HepG2 (cell line): ENCODE measurements at regions not wholly inside any gene's neighbourhood (a gene's known extent, or its start where the extent isn't known, plus 50 kb on each side); places are given as distances from the start of the nearest gene placed in this dataset.

Experiments
- ATAC-seq: fragments of 200-7000 bp; cut with Tn5 transposase; 3 replicates; pipeline ENCODE4 v1.9.1; 2020; ENCODE audit warnings: mild to moderate bottlenecking, moderate library complexity
- BruUV-seq: library from RNA; stranded (reverse); fragments of 400-500 nt; replicated peaks from 2 replicates; lab custom pipeline; 2021; lab: Mats Ljungman, UMichigan
- CTCF ChIA-PET: fragments of 300-600 bp; formaldehyde crosslinking; extraction: SDS; loops from one replicate; lab custom pipeline; 2021; ENCODE audit warnings: low total read pairs, inconsistent platforms, low intra/inter-chr PET ratio; lab: Yijun Ruan, JAX
- POLR2A ChIA-PET: fragments of 350-600 bp; sonication (Branson Sonifier 250); formaldehyde crosslinking; loops from one replicate; lab custom pipeline; 2020; ENCODE audit warnings: antibody characterized with exemption, inconsistent platforms; lab: Yijun Ruan, JAX
- DNase-seq: peaks from one replicate; pipeline ENCODE4 v3.0.0-alpha.2; 2015; ENCODE audit warnings: low spot score
- FAIRE-seq: peaks from 3 replicates; lab custom pipeline; 2011; peaks lifted over from hg19 to GRCh38; lab: Jason Lieb, UNC
- H2AFZ ChIP-seq: one replicate; pipeline ENCODE4 v1.6.1; 2011; ENCODE audit warnings: low read length, inconsistent platforms
- H3K27ac ChIP-seq: fragments of 300-600 bp; 3 replicates; pipeline ENCODE4 v1.8.0; 2011; ENCODE audit warnings: mixed run types, mild to moderate bottlenecking, mixed read lengths, low read length, inconsistent platforms; ENCODE audit not compliant: insufficient read depth; ENCODE audit errors: extremely low read length
- H3K27me3 ChIP-seq, 2 experiments: fragments of 200-600 bp in 1 of 2; 2 replicates in 1 of 2; 3 replicates in 1 of 2; pipeline versions ENCODE4 v1.6.0 to v1.8.0; 2011; ENCODE audit warnings: low read length in 2 of 2, mild to moderate bottlenecking in 2 of 2, moderate library complexity in 2 of 2, inconsistent platforms in 1 of 2; ENCODE audit not compliant: insufficient read depth in 2 of 2, control insufficient read depth in 1 of 2
- H3K36me3 ChIP-seq, 2 experiments: fragments of 200-600 bp in 1 of 2; replicated peaks in 1 of 2; 2 replicates in 1 of 2; 3 replicates in 1 of 2; pipeline versions ENCODE4 v1.5.1 to v1.8.0; 2011; ENCODE audit warnings: low read length in 2 of 2, inconsistent platforms in 1 of 2; ENCODE audit not compliant: insufficient read depth in 2 of 2, control insufficient read depth in 1 of 2
- H3K4me1 ChIP-seq: 2 replicates; pipeline ENCODE4 v1.5.1; 2012; ENCODE audit warnings: low read length, inconsistent platforms; ENCODE audit not compliant: insufficient read depth
- H3K4me2 ChIP-seq: 2 replicates; pipeline ENCODE4 v1.6.0; 2011; ENCODE audit warnings: low read depth, low read length, inconsistent platforms
- H3K4me3 ChIP-seq, 3 experiments: fragments of 200-600 bp in 1 of 3; sonication (generic), shearing (Covaris generic) in 1 of 3; replicated peaks in 1 of 3; 2 replicates each; pipeline ENCODE4 v1.5.1; 2011 to 2016; ENCODE audit warnings: low read length in 3 of 3, inconsistent platforms in 2 of 3, low read depth in 2 of 3, mild to moderate bottlenecking in 2 of 3, control low read depth in 1 of 3, mixed read lengths in 1 of 3; ENCODE audit not compliant: insufficient read depth in 1 of 3
- H3K79me2 ChIP-seq: one replicate; pipeline ENCODE4 v1.6.1; 2011; ENCODE audit warnings: low read length, inconsistent platforms; ENCODE audit not compliant: insufficient read depth
- H3K9ac ChIP-seq: 2 replicates; pipeline ENCODE4 v1.6.0; 2011; ENCODE audit warnings: mild to moderate bottlenecking, low read depth, low read length, inconsistent platforms; ENCODE audit not compliant: insufficient read depth
- H3K9me3 ChIP-seq: 2 replicates; pipeline ENCODE4 v1.5.1; 2012; ENCODE audit warnings: mild to moderate bottlenecking, low read length
- H4K20me1 ChIP-seq: 2 replicates; pipeline ENCODE4 v1.6.0; 2011; ENCODE audit warnings: inconsistent platforms, mild to moderate bottlenecking, low read length, moderate library complexity; ENCODE audit not compliant: insufficient read depth
- ARNT2 ChIP-seq: sonication (generic); formaldehyde crosslinking; IDR thresholded peaks from 2 replicates; pipeline ENCODE4 v1.8.0; 2022; ENCODE audit warnings: mild to moderate bottlenecking, low read depth, missing genetic modification reagents, moderate library complexity
- CEBPB ChIP-seq: IDR thresholded peaks from 2 replicates; pipeline ENCODE4 v1.6.1; 2011; ENCODE audit warnings: low read depth, low read length, improper control_type of control experiment, borderline replicate concordance
- GFI1 ChIP-seq: sonication (generic); formaldehyde crosslinking; IDR thresholded peaks from 2 replicates; pipeline ENCODE4 v1.5.0; 2020; ENCODE audit warnings: missing genetic modification reagents, mild to moderate bottlenecking, borderline replicate concordance
- GTF2F1 ChIP-seq: fragments of 150-350 bp; IDR thresholded peaks from 2 replicates; pipeline ENCODE4 v1.6.1; 2014; ENCODE audit warnings: low read length
- HNRNPL ChIP-seq: fragments of 200-400 bp; formaldehyde crosslinking; IDR thresholded peaks from 2 replicates; pipeline ENCODE4 v1.6.1; 2017; ENCODE audit warnings: mild to moderate bottlenecking, low read depth, low read length
- HOXA5 ChIP-seq: sonication (generic); formaldehyde crosslinking; IDR thresholded peaks from 2 replicates; pipeline ENCODE4 v1.4.0; 2020; ENCODE audit warnings: missing genetic modification reagents
- MAFK ChIP-seq, 2 experiments: IDR thresholded peaks in 1 of 2; conservative IDR thresholded peaks in 1 of 2; 2 replicates each; pipeline ENCODE4 v1.6.1; 2011; ENCODE audit warnings: improper control_type of control experiment in 2 of 2, low read length in 2 of 2
- PHB2 ChIP-seq: fragments of 450-650 bp; IDR thresholded peaks from 2 replicates; pipeline ENCODE4 v1.6.1; 2018; ENCODE audit not compliant: partially characterized antibody
- SMAD1 ChIP-seq: sonication (generic); formaldehyde crosslinking; IDR thresholded peaks from 2 replicates; pipeline ENCODE4 v1.4.0; 2020; ENCODE audit warnings: missing genetic modification reagents, low read depth, mild to moderate bottlenecking, borderline replicate concordance
- SRSF4 ChIP-seq: fragments of 200-400 bp; formaldehyde crosslinking; IDR thresholded peaks from one replicate; pipeline ENCODE4 v1.6.1; 2018; ENCODE audit warnings: mild to moderate bottlenecking, low read depth, low read length, moderate library complexity; ENCODE audit not compliant: poor library complexity, severe bottlenecking
- ZNF230 ChIP-seq: sonication (generic); formaldehyde crosslinking; IDR thresholded peaks from 2 replicates; pipeline ENCODE4 v1.4.0; 2020; ENCODE audit warnings: mild to moderate bottlenecking, missing genetic modification reagents
- ZNF274 ChIP-seq: sonication (generic); formaldehyde crosslinking; IDR thresholded peaks from 2 replicates; pipeline ENCODE4 v1.5.1; 2020; ENCODE audit warnings: mild to moderate bottlenecking, missing genetic modification reagents
- ZNF570 ChIP-seq: sonication (generic); formaldehyde crosslinking; IDR thresholded peaks from 2 replicates; pipeline ENCODE4 v1.4.0; 2020; ENCODE audit warnings: mild to moderate bottlenecking, missing genetic modification reagents, borderline replicate concordance
- ZNF75D ChIP-seq: sonication (generic); formaldehyde crosslinking; IDR thresholded peaks from 2 replicates; pipeline ENCODE4 v1.8.1; 2023; ENCODE audit warnings: missing genetic modification reagents, mild to moderate bottlenecking, borderline replicate concordance
- ZNF777 ChIP-seq: sonication (generic); formaldehyde crosslinking; IDR thresholded peaks from 2 replicates; pipeline ENCODE4 v1.4.0; 2020; ENCODE audit warnings: missing genetic modification reagents
- ZNF788 ChIP-seq: sonication (generic); formaldehyde crosslinking; IDR thresholded peaks from 2 replicates; pipeline ENCODE4 v1.5.0; 2020; ENCODE audit warnings: mild to moderate bottlenecking, missing genetic modification reagents, borderline replicate concordance
- ZNF83 ChIP-seq: sonication (generic); formaldehyde crosslinking; IDR thresholded peaks from 2 replicates; pipeline ENCODE4 v1.4.0; 2020; ENCODE audit warnings: missing genetic modification reagents, mild to moderate bottlenecking, borderline replicate concordance
- ZZZ3 ChIP-seq: sonication (generic); formaldehyde crosslinking; IDR thresholded peaks from 2 replicates; pipeline ENCODE4 v1.4.0; 2020; ENCODE audit warnings: missing genetic modification reagents, mild to moderate bottlenecking, borderline replicate concordance
- WGBS: methylation state at CpG from one replicate; pipeline ENCODE4 v1.1.6; 2017; ENCODE audit warnings: low lambda C conversion rate; 5-methylcytosine and 5-hydroxymethylcytosine counted together
- in situ Hi-C: cut with HindIII; loops from 2 replicates; pipeline ENCODE4 v1.10.0; 2017; ENCODE audit warnings: low pct_unique_long_range_greater_than_20kb; ENCODE audit not compliant: extremely low pct_ligation_motif_present
- intact Hi-C: fragments of 100-400 bp; cut with micrococcal nuclease; formaldehyde crosslinking; loops from one replicate; pipeline ENCODE4 v1.10.0; 2022; ENCODE audit not compliant: unreplicated experiment
- TF ChIP-seq, protein P1 (sequence below): sonication (generic); formaldehyde crosslinking; IDR thresholded peaks from 2 replicates; pipeline ENCODE4 v1.4.0; 2020; ENCODE audit warnings: missing genetic modification reagents; ENCODE audit errors: not compliant biosample characterization
- TF ChIP-seq, protein P2 (sequence below): sonication (generic); formaldehyde crosslinking; IDR thresholded peaks from 2 replicates; pipeline ENCODE4 v1.4.0; 2020; ENCODE audit warnings: mild to moderate bottlenecking, missing genetic modification reagents, borderline replicate concordance

DNA sequence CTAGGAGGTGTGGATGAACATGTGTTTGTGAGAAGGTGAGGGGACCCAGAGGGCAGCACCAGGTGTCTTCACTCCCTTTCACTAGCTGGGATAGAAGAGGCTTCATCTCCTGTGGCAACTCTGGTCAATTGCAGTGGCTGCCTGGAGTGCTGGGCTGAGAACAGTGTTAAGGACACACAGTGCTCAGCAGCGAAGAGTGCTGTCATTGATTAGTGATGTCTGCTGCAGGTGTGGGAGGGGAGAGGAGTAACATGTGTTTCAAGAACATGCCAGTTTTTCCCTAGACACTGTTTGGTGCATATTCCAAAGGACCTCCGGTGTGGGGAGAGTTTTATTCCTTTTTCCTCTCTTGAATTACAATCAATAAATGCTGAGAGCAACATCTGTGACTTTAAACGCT, 95.9 kb upstream of the CXCR4 start:
- Histone ChIP-seq H3K36me3 (no peaks in the 10 kb centered on the region), H4K20me1 (no peaks in the 10 kb centered on the region), H3K27me3 (no peaks in the 10 kb centered on the region), H3K4me1 (no peaks in the 10 kb centered on the region), H3K27ac (no peak overlapping the region), H3K4me2 (no peak overlapping the region), H3K4me3 (no peak overlapping the region), H3K9me3 (no peaks in the 10 kb centered on the region), H2AFZ (no peak overlapping the region), H3K79me2 (no peaks in the 10 kb centered on the region), H3K9ac (no peak overlapping the region)
- WGBS: 28% methylated on average over 3 of the region's 3 CpGs
- in situ Hi-C loops (no loop called here), intact Hi-C loops (no loop called here)
- FAIRE-seq: no peak
- POLR2A ChIA-PET: no interaction called here
- CTCF ChIA-PET: no interaction called here
- BruUV-seq: no TSS peak
- no peak for ATAC-seq
- no peak for DNase-seq
- TF ChIP-seq, protein P1, sequence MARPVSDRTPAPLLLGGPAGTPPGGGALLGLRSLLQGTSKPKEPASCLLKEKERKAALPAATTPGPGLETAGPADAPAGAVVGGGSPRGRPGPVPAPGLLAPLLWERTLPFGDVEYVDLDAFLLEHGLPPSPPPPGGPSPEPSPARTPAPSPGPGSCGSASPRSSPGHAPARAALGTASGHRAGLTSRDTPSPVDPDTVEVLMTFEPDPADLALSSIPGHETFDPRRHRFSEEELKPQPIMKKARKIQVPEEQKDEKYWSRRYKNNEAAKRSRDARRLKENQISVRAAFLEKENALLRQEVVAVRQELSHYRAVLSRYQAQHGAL (CRISPR knock-in tag): no peak
- no peak for TF ChIP-seq HNRNPL
- no peak for TF ChIP-seq PHB2
- no peak for TF ChIP-seq ARNT2 (CRISPR knock-in tag)
- no peak for TF ChIP-seq CEBPB
- no peak for TF ChIP-seq ZNF570 (CRISPR knock-in tag)
- no peak for TF ChIP-seq ZNF83 (CRISPR knock-in tag)
- TF ChIP-seq SMAD1 (CRISPR knock-in tag): no peak
- TF ChIP-seq GTF2F1: no peak
- TF ChIP-seq ZNF788 (CRISPR knock-in tag): no peak
- TF ChIP-seq ZNF777 (CRISPR knock-in tag): no peak
- TF ChIP-seq GFI1: no peak
- TF ChIP-seq MAFK (conservative IDR thresholded peaks at IDR 0.05 in 1 of 2, IDR thresholded peaks at IDR 0.05 in 1 of 2; ENCODE audit: low read length in 2 of 2): no peak
- TF ChIP-seq ZNF274 (CRISPR knock-in tag): no peak
- TF ChIP-seq ZNF75D (CRISPR knock-in tag): no peak
- TF ChIP-seq, protein P2, sequence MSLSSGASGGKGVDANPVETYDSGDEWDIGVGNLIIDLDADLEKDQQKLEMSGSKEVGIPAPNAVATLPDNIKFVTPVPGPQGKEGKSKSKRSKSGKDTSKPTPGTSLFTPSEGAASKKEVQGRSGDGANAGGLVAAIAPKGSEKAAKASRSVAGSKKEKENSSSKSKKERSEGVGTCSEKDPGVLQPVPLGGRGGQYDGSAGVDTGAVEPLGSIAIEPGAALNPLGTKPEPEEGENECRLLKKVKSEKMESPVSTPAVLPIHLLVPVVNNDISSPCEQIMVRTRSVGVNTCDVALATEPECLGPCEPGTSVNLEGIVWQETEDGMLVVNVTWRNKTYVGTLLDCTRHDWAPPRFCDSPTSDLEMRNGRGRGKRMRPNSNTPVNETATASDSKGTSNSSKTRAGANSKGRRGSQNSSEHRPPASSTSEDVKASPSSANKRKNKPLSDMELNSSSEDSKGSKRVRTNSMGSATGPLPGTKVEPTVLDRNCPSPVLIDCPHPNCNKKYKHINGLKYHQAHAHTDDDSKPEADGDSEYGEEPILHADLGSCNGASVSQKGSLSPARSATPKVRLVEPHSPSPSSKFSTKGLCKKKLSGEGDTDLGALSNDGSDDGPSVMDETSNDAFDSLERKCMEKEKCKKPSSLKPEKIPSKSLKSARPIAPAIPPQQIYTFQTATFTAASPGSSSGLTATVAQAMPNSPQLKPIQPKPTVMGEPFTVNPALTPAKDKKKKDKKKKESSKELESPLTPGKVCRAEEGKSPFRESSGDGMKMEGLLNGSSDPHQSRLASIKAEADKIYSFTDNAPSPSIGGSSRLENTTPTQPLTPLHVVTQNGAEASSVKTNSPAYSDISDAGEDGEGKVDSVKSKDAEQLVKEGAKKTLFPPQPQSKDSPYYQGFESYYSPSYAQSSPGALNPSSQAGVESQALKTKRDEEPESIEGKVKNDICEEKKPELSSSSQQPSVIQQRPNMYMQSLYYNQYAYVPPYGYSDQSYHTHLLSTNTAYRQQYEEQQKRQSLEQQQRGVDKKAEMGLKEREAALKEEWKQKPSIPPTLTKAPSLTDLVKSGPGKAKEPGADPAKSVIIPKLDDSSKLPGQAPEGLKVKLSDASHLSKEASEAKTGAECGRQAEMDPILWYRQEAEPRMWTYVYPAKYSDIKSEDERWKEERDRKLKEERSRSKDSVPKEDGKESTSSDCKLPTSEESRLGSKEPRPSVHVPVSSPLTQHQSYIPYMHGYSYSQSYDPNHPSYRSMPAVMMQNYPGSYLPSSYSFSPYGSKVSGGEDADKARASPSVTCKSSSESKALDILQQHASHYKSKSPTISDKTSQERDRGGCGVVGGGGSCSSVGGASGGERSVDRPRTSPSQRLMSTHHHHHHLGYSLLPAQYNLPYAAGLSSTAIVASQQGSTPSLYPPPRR (CRISPR knock-in tag): no peak
- no peak for TF ChIP-seq SRSF4
- TF ChIP-seq ZNF230 (CRISPR knock-in tag): no peak
- no peak for TF ChIP-seq HOXA5 (CRISPR knock-in tag)
- TF ChIP-seq ZZZ3 (CRISPR knock-in tag): no peak
